ENCODE measurements at regions not wholly inside any gene's neighbourhood (a gene's known extent, or its start where the extent isn't known, plus 50 kb on each side); places are given as distances from the start of the nearest gene placed in this dataset.
"Not testable (repeated sequence)": the region's sequence is repeated elsewhere in the genome, so short reads cannot be mapped to it uniquely, and the experiment has no call there.

GRCh38 chr17:68782789-68783188 is 172.4 kb downstream of the ABCA8 start:
- DNase-seq (ENCODE audit: low read depth, low spot score): no peak

GRCh38 chr17:68780596-68780995 is 174.6 kb downstream of the ABCA8 start:
- DNase-seq (ENCODE audit: low read depth, low spot score): no peak

DNA sequence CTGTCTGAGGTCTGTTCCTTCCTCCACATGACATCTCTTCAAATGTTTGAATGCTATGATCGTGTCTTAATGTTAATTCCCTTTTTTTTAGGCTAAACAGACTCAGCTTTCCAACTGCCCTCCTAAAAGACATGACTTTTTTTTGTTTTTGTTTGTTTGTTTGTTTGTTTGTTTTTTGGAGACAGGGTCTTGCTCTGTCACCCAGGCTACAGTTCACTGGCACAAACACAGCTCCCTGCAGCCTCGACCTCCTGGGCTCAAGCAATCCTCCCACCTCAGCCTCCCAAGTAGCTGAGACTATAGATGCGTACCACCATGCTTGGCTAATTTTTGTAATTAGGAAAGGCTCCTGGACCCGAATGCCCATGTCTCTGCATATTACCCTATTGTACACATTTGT is 176.5 kb downstream of the ABCA8 start:
- DNase-seq (ENCODE audit: low read depth, low spot score): no peak

DNA sequence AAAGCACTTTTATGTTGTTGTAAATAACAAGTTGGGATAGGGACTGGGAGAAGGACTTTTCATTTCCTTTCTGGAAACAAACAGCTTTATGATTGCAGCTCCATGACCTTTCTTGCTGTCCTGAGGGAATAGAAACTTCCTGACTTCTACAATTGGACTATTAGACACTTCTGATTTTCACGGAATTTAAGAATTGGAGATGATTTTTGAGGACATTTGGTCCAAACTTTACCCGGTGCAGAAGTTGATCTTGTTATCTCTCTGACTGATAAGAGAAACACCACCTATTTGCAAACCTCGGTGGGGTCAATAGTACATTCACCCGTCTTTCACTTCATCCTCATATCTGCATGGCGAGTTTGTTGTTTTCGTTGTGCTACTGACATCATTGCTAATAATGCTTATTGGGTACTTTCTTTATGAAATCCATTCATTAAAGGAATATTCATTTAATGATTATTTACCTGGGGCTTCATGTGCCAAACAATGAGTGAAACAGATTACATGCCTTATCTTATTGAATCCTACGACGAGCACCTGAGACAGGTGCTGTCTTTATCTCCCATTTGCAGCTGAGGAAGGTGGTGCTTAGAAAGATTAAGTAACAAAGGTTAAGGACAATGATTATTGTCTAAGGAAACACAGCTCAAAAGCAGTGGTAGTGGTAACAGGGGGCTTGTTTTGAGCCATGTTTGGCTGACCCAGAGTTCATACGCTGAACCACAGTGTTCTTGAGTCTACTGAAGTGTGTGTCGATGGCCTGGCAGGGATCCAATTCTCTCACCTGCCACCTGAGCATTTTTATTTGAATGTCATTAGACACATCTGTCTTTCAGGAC is 176.9 kb upstream of the FAM20A start:
- DNase-seq (ENCODE audit: low read depth, low spot score): no peak

DNA sequence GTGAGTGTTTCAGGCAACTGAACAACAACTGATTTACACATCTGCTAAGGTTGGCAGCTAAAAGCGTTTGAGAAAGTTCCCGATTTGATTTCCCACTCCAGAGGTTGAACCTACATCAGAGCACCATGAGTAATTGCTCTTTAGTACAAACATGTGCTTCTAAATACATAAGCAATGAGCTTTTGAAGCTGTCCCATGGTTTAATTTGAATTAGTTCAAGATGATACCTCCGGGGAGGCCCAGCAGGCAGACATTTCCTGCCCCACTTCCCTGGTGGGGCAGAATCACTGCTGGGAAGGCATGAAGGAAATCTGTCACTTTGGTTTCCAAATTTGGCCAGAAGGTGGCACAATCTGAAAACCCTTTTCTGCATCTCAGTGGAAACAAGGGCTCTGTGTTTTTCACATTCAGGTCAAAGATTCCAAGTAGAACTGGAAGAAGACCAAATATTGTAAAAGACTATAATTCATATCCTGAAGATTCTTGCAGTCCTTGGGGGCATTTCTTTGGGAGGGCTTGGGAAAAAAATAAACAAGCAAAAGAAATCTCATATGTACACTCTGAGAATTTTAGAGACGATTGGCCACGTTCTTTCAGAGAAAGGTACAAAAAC is 176.2 kb upstream of the FAM20A start:
- peak; percentile 76 for DNase-seq (ENCODE audit: low read depth, low spot score)

- no peak for DNase-seq (ENCODE audit: low read depth, low spot score)
Measured at GRCh38 chr17:68776451-68776850, 175.3 kb upstream of the FAM20A start.

GRCh38 chr17:68775969-68776368 is 174.8 kb upstream of the FAM20A start:
- DNase-seq (ENCODE audit: low read depth, low spot score): no peak

- DNase-seq (ENCODE audit: low read depth, low spot score): no peak
Measured at GRCh38 chr17:68775318-68775717, 174.2 kb upstream of the FAM20A start.

GRCh38 chr17:68771867-68772515 is 170.8 kb upstream of the FAM20A start:
- no peak for DNase-seq (ENCODE audit: low read depth, low spot score)

DNA sequence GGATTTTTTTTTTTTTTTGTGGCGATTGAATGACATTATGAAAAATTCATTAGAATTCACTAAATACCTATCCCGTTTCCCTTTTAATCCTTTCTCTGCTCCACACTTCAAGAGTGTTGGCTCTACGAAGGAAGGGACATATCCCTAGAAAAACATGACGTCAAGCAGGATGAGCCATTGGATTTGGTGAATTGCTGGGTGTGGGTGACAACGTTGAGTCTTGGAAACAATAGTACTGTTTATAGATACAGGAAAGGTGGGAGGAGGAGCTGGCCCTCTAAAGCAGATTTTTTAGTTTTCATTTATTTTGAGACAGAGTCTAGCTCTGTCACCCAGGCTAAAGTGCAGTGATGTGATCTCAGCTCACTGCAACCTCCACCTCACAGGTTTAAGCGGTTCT is 167.6 kb upstream of the FAM20A start:
- DNase-seq (ENCODE audit: low read depth, low spot score): no peak

DNA sequence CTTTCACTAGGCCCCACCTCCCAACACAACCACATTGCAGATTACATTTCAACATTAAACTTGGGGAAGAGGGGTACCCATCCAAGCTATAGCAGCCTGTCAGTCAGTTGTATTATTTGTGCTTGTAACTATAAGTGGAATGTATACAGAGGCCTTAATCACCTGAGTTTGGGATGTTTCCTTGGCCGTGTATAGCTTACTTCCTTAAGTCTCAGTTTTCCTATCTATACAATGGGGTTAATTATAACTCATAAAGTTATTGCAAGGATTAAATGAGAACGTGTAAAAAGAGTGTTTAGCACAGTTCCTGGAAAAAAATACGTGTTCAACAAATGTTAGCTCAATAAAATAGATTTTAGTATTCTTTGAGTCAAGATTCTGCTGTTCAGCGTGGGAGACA is 165.5 kb upstream of the FAM20A start:
- no peak for DNase-seq (ENCODE audit: low read depth, low spot score)

GRCh38 chr17:68763562-68763961 is 162.4 kb upstream of the FAM20A start:
- DNase-seq (ENCODE audit: low read depth, low spot score): no peak

- DNase-seq (ENCODE audit: low read depth, low spot score): no peak
Measured at GRCh38 chr17:68762911-68763310, 161.7 kb upstream of the FAM20A start.

DNA sequence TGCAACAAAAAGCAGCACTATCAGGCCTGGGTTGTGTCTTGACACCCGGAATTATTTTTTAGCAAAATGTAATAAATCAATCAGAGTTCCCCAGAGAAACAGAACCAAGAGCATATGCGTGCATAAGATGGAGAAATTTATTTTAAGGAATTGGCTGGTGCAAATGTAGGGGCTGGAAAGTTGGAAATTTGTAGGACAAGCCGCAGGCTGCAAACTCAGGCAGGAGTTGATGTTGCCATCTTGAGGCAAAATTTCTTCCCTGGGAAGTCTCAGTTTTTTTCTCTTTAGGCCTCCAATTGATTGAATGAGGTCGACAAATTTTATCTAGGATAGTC is 158.9 kb upstream of the FAM20A start:
- DNase-seq (ENCODE audit: low read depth, low spot score): no peak

DNA sequence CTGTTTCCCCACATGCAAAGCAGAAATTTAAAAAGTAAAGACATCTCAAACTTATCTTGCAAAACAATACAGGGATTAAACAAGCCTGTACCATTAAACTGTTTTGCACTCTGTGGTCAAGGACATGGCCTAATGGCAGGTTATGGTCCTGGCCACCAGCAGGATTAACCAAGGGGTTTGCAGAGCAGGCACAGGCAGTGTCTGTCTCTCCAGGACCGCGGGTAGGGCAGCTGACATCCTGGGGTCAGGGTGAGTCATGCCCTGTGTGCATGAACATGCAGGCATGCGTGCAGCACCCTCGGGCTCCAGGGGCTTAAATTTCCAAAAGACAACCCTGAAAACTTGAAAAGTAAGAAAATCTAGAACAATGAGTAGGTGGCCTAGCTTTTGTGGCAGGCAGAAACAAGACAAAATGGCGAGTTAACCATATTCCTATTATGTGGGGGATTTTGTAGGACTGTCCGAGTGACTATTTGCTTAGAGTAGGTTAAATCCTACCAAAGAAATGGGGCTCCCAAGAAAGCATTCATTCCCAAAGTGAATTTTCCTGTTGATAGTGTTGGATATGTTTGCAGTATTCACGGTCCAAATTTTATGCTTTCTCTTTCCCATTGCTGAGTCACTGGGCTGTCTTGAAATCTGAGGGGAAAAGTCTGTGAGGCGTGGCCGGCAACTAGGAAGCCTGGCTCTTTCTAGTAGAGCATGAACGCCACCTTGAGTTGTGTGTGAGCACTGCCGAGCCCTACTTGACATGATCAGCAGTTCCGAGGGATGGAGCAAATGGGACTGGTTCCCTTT is 158.4 kb upstream of the FAM20A start:
- DNase-seq (ENCODE audit: low read depth, low spot score): peak; percentile 79

- no peak for DNase-seq (ENCODE audit: low read depth, low spot score)
Measured at GRCh38 chr17:68759002-68759342, 157.8 kb upstream of the FAM20A start.

DNA sequence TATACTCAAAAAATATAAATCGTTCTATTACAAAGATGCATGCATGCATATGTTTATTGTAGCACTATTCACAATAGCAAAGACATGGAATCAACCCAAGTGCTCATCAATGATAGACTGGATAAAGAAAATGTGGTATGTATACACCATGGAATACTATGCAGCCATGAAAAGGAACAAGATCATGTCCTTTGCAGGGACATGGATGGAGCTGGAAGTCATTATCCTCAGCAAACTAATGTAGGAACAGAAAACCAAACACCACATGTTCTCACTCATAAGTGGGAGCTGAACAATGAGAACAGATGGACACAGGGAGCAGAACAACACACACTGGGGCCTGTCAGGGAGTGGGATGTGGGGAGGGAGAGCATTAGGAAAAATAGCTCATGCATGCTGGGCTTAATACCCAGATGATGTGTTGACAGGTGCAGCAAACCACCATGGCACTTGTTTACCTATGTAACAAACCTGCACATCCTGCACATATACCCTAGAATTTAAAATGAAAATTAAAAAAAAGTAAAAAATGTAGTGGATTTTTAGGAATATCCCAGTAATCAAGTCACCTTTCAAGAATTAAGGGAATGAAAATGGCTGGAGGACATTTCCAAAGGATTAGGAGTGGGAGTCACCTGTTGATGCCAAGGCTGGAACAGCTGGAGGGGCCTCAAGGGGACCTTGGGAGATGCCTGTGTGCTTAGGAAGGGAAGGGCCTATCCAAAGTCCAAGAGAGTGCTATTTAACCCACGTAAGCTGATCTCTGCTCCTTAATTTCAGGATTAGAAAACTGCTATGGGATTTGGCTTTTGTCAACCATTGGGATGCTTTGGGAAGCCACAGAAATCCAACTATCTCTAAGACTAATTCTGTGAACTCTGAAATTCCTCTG is 156.9 kb upstream of the FAM20A start:
- DNase-seq (ENCODE audit: low read depth, low spot score): not testable (repeated sequence)

- DNase-seq (ENCODE audit: low read depth, low spot score): no peak
Measured at GRCh38 chr17:68753985-68754769, 153.0 kb upstream of the FAM20A start.

- no peak for DNase-seq (ENCODE audit: low read depth, low spot score)
Measured at GRCh38 chr17:68750208-68750562, 149.0 kb upstream of the FAM20A start.

DNA sequence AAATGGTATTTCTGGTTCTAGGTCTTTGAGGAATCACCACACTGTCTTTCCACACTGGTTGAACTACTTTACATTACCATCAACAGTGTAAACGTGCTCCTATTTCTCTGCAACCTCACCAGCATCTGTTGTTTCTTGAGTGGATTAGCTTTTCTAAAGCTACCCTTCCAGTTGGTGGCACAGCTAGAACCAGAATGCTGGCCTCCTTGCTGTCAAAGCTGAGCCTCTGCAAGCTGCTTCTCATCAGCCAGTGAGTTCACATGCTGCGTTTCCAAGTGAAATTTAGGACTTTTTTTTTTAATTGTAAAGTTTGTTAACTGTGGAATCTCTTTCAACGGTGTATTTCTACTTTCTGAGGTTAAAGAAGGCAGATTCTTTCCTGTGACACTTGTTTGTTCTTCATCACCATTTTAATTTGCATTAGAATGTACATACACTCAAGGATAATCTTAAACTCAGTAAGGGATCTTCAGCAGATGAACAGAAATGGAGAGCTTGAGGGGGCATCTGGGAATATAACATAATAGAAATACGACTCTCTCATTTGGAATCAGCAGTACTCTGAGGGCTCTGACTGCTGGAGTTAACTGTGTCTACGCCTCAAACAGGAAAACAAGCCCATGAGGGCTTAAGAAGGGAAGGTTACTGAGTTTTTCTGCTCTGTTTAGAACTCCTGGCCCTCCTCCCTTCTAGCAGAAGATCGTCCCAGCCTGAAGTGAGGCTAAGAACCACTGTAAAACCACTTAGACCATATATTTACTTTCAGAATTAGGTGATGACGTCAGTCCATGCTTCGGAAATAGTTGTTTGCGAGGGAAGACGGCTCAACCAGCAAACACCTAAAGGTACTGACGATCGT is 148.4 kb upstream of the FAM20A start:
- no peak for DNase-seq (ENCODE audit: low read depth, low spot score)
